Neural progenitor cell (in vitro differentiated cells): ENCODE measurements at regions not wholly inside any gene's neighbourhood (a gene's known extent, or its start where the extent isn't known, plus 50 kb on each side); places are given as distances from the start of the nearest gene placed in this dataset.

Source experiments
- EZH2 ChIP-seq: fragments of 200-600 bp; sonication (generic); IDR thresholded peaks from 2 replicates; pipeline ENCODE4 v1.6.1; 2017; ENCODE audit warnings: antibody characterized with exemption, mild to moderate bottlenecking, moderate library complexity
- EZH2phosphoT487 ChIP-seq: fragments of 200-600 bp; sonication (generic); IDR thresholded peaks from 2 replicates; pipeline ENCODE4 v1.6.1; 2017; ENCODE audit warnings: antibody characterized with exemption
- TF ChIP-seq, protein P1 (sequence below): fragments of 200-600 bp; sonication (generic); IDR thresholded peaks from 2 replicates; pipeline ENCODE4 v1.5.1; 2017; ENCODE audit warnings: antibody characterized with exemption, mild to moderate bottlenecking

DNA sequence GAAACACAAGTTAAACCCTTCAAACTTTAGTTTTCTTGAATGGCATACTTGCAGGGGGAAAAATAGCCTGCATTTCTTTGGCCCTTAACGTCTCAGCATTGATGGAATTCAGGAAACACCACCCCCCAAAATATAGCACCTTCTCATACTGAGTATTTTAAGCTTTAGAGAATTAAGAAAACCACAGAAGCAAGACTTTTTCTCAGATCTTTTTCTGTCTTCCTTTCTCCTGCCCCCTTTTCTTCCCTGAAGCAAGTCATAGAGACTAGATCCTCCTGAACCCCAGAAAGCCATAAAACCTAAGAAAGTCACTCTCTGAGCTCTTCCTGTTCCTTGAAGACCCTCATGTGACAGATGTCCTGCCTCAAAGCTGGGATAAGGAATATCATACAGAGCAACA lies 1069.9 kb downstream of the EFNA5 start:
- TF ChIP-seq, protein P1, sequence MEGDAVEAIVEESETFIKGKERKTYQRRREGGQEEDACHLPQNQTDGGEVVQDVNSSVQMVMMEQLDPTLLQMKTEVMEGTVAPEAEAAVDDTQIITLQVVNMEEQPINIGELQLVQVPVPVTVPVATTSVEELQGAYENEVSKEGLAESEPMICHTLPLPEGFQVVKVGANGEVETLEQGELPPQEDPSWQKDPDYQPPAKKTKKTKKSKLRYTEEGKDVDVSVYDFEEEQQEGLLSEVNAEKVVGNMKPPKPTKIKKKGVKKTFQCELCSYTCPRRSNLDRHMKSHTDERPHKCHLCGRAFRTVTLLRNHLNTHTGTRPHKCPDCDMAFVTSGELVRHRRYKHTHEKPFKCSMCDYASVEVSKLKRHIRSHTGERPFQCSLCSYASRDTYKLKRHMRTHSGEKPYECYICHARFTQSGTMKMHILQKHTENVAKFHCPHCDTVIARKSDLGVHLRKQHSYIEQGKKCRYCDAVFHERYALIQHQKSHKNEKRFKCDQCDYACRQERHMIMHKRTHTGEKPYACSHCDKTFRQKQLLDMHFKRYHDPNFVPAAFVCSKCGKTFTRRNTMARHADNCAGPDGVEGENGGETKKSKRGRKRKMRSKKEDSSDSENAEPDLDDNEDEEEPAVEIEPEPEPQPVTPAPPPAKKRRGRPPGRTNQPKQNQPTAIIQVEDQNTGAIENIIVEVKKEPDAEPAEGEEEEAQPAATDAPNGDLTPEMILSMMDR: no peak
- TF ChIP-seq EZH2 (no peak), EZH2phosphoT487 (no peak)
